Amniotic stem cell (primary cell): ENCODE measurements at regions not wholly inside any gene's neighbourhood (a gene's known extent, or its start where the extent isn't known, plus 50 kb on each side); places are given as distances from the start of the nearest gene placed in this dataset.

Experiments
- DNase-seq: peaks from one replicate; lab custom pipeline; 2025; lab: John Stamatoyannopoulos, UW

- no peak for DNase-seq
Measured at GRCh38 chr4:157509341-157509740, 288.8 kb downstream of the GRIA2 start.

GRCh38 chr4:157502656-157503055, 282.1 kb downstream of the GRIA2 start:
- DNase-seq = no peak

- DNase-seq = no peak
Measured at GRCh38 chr4:157459785-157460184, 239.3 kb downstream of the GRIA2 start.

GRCh38 chr4:157447195-157447594, 226.7 kb downstream of the GRIA2 start:
- no peak for DNase-seq

- no peak for DNase-seq
Measured at GRCh38 chr4:157444014-157444413, 223.5 kb downstream of the GRIA2 start.

GRCh38 chr4:157443537-157443936, 223.0 kb downstream of the GRIA2 start:
- DNase-seq = no peak

- DNase-seq = no peak
Measured at GRCh38 chr4:157425897-157426296, 205.4 kb downstream of the GRIA2 start.

GRCh38 chr4:157423526-157424020, 203.0 kb downstream of the GRIA2 start:
- no peak for DNase-seq

GRCh38 chr4:157421365-157421764, 200.8 kb downstream of the GRIA2 start:
- DNase-seq = no peak
